GM12878 (cell line): ENCODE measurements at regions not wholly inside any gene's neighbourhood (a gene's known extent, or its start where the extent isn't known, plus 50 kb on each side); places are given as distances from the start of the nearest gene placed in this dataset.

ENCODE experiments used
- TCF12 ChIP-seq: IDR thresholded peaks from 2 replicates; pipeline ENCODE4 v1.6.1; 2011; ENCODE audit warnings: low read depth, mild to moderate bottlenecking, low read length
- TF ChIP-seq, protein P1 (sequence below), 3 experiments: IDR thresholded peaks in 2 of 3; conservative IDR thresholded peaks in 1 of 3; 2 replicates each; pipeline ENCODE4 v1.5.1; 2011; ENCODE audit warnings: low read depth in 3 of 3, low read length in 3 of 3, mild to moderate bottlenecking in 3 of 3, control low read depth in 2 of 3, moderate library complexity in 2 of 3, inconsistent platforms in 1 of 3, mixed read lengths in 1 of 3; ENCODE audit not compliant: control insufficient read depth in 2 of 3, insufficient read depth in 1 of 3; ENCODE audit errors: extremely low read depth in 1 of 3
- TF ChIP-seq, protein P2 (sequence below): IDR thresholded peaks from 2 replicates; pipeline ENCODE4 v1.6.1; 2012; ENCODE audit warnings: mild to moderate bottlenecking, low read depth, low read length

DNA sequence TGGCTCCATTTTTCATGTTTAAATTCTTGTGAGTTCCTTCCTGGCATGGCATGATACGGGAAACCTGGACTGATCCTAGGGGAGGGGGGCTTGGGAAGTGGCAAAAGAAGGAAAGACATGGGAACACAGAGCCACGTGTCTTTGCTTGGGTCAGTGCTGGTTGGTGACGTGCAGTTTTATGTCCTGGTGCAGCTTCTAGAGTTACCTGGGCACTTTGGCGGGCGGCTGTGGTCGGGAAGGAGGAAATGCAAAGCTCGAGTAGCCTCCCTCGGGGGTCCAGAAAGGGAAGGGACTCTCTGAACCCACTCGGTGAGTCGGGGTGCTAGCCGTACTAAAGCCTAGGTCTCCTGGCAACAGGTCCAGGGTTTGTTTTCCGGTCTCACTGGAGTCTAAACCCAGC, 94.6 kb downstream of the APOB start:
- TF ChIP-seq, protein P1, sequence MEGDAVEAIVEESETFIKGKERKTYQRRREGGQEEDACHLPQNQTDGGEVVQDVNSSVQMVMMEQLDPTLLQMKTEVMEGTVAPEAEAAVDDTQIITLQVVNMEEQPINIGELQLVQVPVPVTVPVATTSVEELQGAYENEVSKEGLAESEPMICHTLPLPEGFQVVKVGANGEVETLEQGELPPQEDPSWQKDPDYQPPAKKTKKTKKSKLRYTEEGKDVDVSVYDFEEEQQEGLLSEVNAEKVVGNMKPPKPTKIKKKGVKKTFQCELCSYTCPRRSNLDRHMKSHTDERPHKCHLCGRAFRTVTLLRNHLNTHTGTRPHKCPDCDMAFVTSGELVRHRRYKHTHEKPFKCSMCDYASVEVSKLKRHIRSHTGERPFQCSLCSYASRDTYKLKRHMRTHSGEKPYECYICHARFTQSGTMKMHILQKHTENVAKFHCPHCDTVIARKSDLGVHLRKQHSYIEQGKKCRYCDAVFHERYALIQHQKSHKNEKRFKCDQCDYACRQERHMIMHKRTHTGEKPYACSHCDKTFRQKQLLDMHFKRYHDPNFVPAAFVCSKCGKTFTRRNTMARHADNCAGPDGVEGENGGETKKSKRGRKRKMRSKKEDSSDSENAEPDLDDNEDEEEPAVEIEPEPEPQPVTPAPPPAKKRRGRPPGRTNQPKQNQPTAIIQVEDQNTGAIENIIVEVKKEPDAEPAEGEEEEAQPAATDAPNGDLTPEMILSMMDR (IDR thresholded peaks at IDR 0.05 in 2 of 3, conservative IDR thresholded peaks at IDR 0.05 in 1 of 3; ENCODE audit: control insufficient read depth in 2 of 3, extremely low read depth in 1 of 3, insufficient read depth in 1 of 3, low read depth in 3 of 3, low read length in 3 of 3) = no peak
- TF ChIP-seq TCF12 = no peak
- TF ChIP-seq, protein P2, sequence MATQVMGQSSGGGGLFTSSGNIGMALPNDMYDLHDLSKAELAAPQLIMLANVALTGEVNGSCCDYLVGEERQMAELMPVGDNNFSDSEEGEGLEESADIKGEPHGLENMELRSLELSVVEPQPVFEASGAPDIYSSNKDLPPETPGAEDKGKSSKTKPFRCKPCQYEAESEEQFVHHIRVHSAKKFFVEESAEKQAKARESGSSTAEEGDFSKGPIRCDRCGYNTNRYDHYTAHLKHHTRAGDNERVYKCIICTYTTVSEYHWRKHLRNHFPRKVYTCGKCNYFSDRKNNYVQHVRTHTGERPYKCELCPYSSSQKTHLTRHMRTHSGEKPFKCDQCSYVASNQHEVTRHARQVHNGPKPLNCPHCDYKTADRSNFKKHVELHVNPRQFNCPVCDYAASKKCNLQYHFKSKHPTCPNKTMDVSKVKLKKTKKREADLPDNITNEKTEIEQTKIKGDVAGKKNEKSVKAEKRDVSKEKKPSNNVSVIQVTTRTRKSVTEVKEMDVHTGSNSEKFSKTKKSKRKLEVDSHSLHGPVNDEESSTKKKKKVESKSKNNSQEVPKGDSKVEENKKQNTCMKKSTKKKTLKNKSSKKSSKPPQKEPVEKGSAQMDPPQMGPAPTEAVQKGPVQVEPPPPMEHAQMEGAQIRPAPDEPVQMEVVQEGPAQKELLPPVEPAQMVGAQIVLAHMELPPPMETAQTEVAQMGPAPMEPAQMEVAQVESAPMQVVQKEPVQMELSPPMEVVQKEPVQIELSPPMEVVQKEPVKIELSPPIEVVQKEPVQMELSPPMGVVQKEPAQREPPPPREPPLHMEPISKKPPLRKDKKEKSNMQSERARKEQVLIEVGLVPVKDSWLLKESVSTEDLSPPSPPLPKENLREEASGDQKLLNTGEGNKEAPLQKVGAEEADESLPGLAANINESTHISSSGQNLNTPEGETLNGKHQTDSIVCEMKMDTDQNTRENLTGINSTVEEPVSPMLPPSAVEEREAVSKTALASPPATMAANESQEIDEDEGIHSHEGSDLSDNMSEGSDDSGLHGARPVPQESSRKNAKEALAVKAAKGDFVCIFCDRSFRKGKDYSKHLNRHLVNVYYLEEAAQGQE = no peak
